Endothelial cell of umbilical vein (primary cell): ENCODE measurements at regions not wholly inside any gene's neighbourhood (a gene's known extent, or its start where the extent isn't known, plus 50 kb on each side); places are given as distances from the start of the nearest gene placed in this dataset.

Source experiments
- BruUV-seq: library from RNA; stranded (reverse); fragments of 400-500 nt; replicated peaks from 2 replicates; lab custom pipeline; 2021; lab: Mats Ljungman, UMichigan
- CTCF ChIA-PET: fragments of 300-600, 350-600 bp; sonication (Branson Sonifier 250); formaldehyde crosslinking; loops from one replicate; lab custom pipeline; 2021; ENCODE audit warnings: antibody characterized with exemption, inconsistent platforms; lab: Charles Lee
- POLR2A ChIA-PET: fragments of 300-600, 350-600 bp; sonication (Branson Sonifier 250); formaldehyde crosslinking; loops from one replicate; lab custom pipeline; 2021; ENCODE audit warnings: antibody characterized with exemption, inconsistent platforms; lab: Charles Lee
- DNase-seq: peaks from one replicate; pipeline ENCODE4 v3.0.0-alpha.2; 2011; ENCODE audit warnings: low read depth, low spot score
- FAIRE-seq: peaks from 2 replicates; lab custom pipeline; 2011; peaks lifted over from hg19 to GRCh38; lab: Jason Lieb, UNC
- H2AFZ ChIP-seq: 2 replicates; pipeline ENCODE4 v1.6.0; 2012; ENCODE audit warnings: low read depth, low read length, control low read depth, inconsistent platforms
- H3K27ac ChIP-seq: 2 replicates; pipeline ENCODE4 v1.5.1; 2011; ENCODE audit warnings: low read depth, mild to moderate bottlenecking, control low read depth, low read length, moderate library complexity; ENCODE audit not compliant: insufficient read depth
- H3K27me3 ChIP-seq, 2 experiments: 2 replicates each; pipeline versions ENCODE4 v1.6.0 to v1.6.1; 2011; ENCODE audit warnings: low read length in 2 of 2, mixed read lengths in 1 of 2; ENCODE audit not compliant: control insufficient read depth in 2 of 2, insufficient read depth in 2 of 2
- H3K36me3 ChIP-seq, 2 experiments: 2 replicates in 1 of 2; 3 replicates in 1 of 2; pipeline ENCODE4 v1.5.1; 2011; ENCODE audit warnings: low read length in 2 of 2, mild to moderate bottlenecking in 1 of 2, moderate library complexity in 1 of 2; ENCODE audit not compliant: control insufficient read depth in 2 of 2, insufficient read depth in 2 of 2; ENCODE audit errors: extremely low read depth in 1 of 2
- H3K4me1 ChIP-seq: 3 replicates; pipeline ENCODE4 v1.5.1; 2011; ENCODE audit warnings: mild to moderate bottlenecking, low read length; ENCODE audit not compliant: control insufficient read depth, insufficient read depth; ENCODE audit errors: extremely low read depth
- H3K4me2 ChIP-seq: 2 replicates; pipeline ENCODE4 v1.6.1; 2011; ENCODE audit warnings: low read length, control low read depth, mixed read lengths; ENCODE audit not compliant: insufficient read depth
- H3K4me3 ChIP-seq, 3 experiments: fragments of 200-600 bp in 1 of 3; sonication (generic), shearing (Covaris generic) in 1 of 3; replicated peaks in 1 of 3; 2 replicates each; pipeline ENCODE4 v1.5.1; 2011 to 2016; ENCODE audit warnings: control low read depth in 3 of 3, low read length in 3 of 3, mild to moderate bottlenecking in 2 of 3, inconsistent platforms in 1 of 3, low read depth in 1 of 3, moderate library complexity in 1 of 3; ENCODE audit not compliant: insufficient read depth in 1 of 3
- H3K79me2 ChIP-seq: 2 replicates; pipeline ENCODE4 v1.6.0; 2012; ENCODE audit warnings: low read length, inconsistent platforms; ENCODE audit not compliant: control insufficient read depth, insufficient read depth
- H3K9ac ChIP-seq: replicated peaks from 2 replicates; pipeline ENCODE3; 2011; ENCODE audit warnings: low read length, control low read depth; ENCODE audit not compliant: insufficient read depth; ENCODE audit errors: extremely low read depth
- H3K9me1 ChIP-seq: replicated peaks from 3 replicates; pipeline ENCODE4 v1.6.0; 2011; ENCODE audit warnings: mild to moderate bottlenecking, low read length; ENCODE audit not compliant: control insufficient read depth, insufficient read depth; ENCODE audit errors: extremely low read depth
- H3K9me3 ChIP-seq: replicated peaks from 2 replicates; pipeline ENCODE4 v1.5.1; 2012; ENCODE audit warnings: low read length, inconsistent platforms; ENCODE audit not compliant: control insufficient read depth, insufficient read depth
- H4K20me1 ChIP-seq: replicated peaks from 2 replicates; pipeline ENCODE3; 2011; ENCODE audit warnings: mild to moderate bottlenecking, low read length; ENCODE audit not compliant: control insufficient read depth, insufficient read depth; ENCODE audit errors: extremely low read depth
- EZH2 ChIP-seq: IDR thresholded peaks from 2 replicates; pipeline ENCODE4 v1.6.1; 2012; ENCODE audit warnings: borderline replicate concordance, low read depth, mild to moderate bottlenecking, moderate library complexity, low read length, inconsistent platforms; ENCODE audit not compliant: severe bottlenecking
- FOS ChIP-seq: IDR thresholded peaks from 2 replicates; pipeline ENCODE4 v1.6.1; 2011; ENCODE audit warnings: mild to moderate bottlenecking, low read length, moderate library complexity, borderline replicate concordance; ENCODE audit not compliant: insufficient read depth
- GATA2 ChIP-seq: IDR thresholded peaks from 2 replicates; pipeline ENCODE4 v1.7.0; 2011; ENCODE audit warnings: low read depth, mild to moderate bottlenecking, moderate library complexity, mixed read lengths, low read length; ENCODE audit not compliant: insufficient read length, insufficient read depth
- JUN ChIP-seq: IDR thresholded peaks from 2 replicates; pipeline ENCODE4 v1.6.1; 2011; ENCODE audit warnings: borderline replicate concordance, low read depth; ENCODE audit not compliant: insufficient read length, insufficient read depth
- MYC ChIP-seq: IDR thresholded peaks from one replicate; pipeline ENCODE4 v1.6.1; 2011; ENCODE audit warnings: mild to moderate bottlenecking, low read depth, low read length
- POLR2A ChIP-seq: IDR thresholded peaks from 2 replicates; pipeline ENCODE4 v1.6.1; 2012; ENCODE audit warnings: low read depth, mild to moderate bottlenecking, control low read depth, low read length
- POLR2AphosphoS5 ChIP-seq: IDR thresholded peaks from 2 replicates; pipeline ENCODE4 v1.6.1; 2012; ENCODE audit warnings: low read depth, mild to moderate bottlenecking, control low read depth, low read length, moderate library complexity; ENCODE audit not compliant: insufficient read depth
- dilution Hi-C: fragments of 300-500 bp; cut with MboI; formaldehyde crosslinking; loops from one replicate; pipeline ENCODE4 v1.15.0; 2019; ENCODE audit warnings: low sequenced_read_pairs; ENCODE audit not compliant: extremely low pct_ligation_motif_present
- intact Hi-C: fragments of 100-400 bp; cut with micrococcal nuclease; formaldehyde crosslinking; loops from one replicate; pipeline ENCODE4 v1.10.0; 2022
- TF ChIP-seq, protein P1 (sequence below), 2 donors: IDR thresholded peaks; 1 replicate in 1 of 2; 2 replicates in 1 of 2; pipeline ENCODE4 v1.5.1; 2011; ENCODE audit warnings: low read length in 2 of 2, mild to moderate bottlenecking in 2 of 2, moderate library complexity in 2 of 2, control low read depth in 1 of 2, inconsistent platforms in 1 of 2, low read depth in 1 of 2; ENCODE audit not compliant: insufficient read depth in 1 of 2; ENCODE audit errors: extremely low read depth in 1 of 2
- TF ChIP-seq, protein P2 (sequence below): IDR thresholded peaks from 2 replicates; pipeline ENCODE4 v1.6.1; 2011; ENCODE audit not compliant: insufficient read depth, insufficient read length

DNA sequence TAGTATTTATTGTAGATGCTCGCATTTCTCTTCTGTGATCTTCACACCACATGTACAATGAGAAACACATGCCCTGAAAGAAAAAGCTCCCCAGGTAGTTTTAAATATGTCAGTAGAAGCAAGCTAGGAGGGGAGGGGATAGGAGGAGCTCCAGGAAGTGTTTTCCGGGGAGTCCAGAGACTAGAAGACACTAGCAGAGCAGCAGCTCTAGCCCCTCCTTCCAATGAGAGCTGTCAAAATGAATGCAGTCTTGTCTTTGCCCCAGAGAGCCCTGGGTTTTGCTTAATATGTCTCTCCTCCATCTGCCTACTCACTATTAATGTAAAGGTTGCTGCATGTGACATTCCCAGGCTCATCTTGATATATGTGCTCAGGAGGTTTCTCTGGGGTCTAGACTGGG, 462.6 kb upstream of the SOX11 start:
- BruUV-seq = no TSS peak
- POLR2A ChIA-PET = no interaction called here
- intact Hi-C loops = no loop called here

More for the DNA sequence above, 462.6 kb upstream of the SOX11 start:
- no peak for TF ChIP-seq GATA2
- no peak for TF ChIP-seq JUN
- TF ChIP-seq EZH2 = no peak
- no peak for TF ChIP-seq FOS
- TF ChIP-seq POLR2A = no peak
- no peak for TF ChIP-seq MYC
- TF ChIP-seq, protein P1, sequence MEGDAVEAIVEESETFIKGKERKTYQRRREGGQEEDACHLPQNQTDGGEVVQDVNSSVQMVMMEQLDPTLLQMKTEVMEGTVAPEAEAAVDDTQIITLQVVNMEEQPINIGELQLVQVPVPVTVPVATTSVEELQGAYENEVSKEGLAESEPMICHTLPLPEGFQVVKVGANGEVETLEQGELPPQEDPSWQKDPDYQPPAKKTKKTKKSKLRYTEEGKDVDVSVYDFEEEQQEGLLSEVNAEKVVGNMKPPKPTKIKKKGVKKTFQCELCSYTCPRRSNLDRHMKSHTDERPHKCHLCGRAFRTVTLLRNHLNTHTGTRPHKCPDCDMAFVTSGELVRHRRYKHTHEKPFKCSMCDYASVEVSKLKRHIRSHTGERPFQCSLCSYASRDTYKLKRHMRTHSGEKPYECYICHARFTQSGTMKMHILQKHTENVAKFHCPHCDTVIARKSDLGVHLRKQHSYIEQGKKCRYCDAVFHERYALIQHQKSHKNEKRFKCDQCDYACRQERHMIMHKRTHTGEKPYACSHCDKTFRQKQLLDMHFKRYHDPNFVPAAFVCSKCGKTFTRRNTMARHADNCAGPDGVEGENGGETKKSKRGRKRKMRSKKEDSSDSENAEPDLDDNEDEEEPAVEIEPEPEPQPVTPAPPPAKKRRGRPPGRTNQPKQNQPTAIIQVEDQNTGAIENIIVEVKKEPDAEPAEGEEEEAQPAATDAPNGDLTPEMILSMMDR (IDR thresholded peaks at IDR 0.05; ENCODE audit: extremely low read depth in 1 of 2, insufficient read depth in 1 of 2, low read depth in 1 of 2, low read length in 2 of 2) = no peak
- TF ChIP-seq POLR2AphosphoS5 = no peak
- TF ChIP-seq, protein P2, sequence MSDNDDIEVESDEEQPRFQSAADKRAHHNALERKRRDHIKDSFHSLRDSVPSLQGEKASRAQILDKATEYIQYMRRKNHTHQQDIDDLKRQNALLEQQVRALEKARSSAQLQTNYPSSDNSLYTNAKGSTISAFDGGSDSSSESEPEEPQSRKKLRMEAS = no peak
- no peaks in the 10 kb centered on the region for H3K4me1 ChIP-seq
- no peaks in the 10 kb centered on the region for H4K20me1 ChIP-seq
- no peaks in the 10 kb centered on the region for H3K79me2 ChIP-seq
- H3K4me2 ChIP-seq = no peak overlapping the region
- H3K27me3 ChIP-seq = no peaks in the 10 kb centered on the region
- H3K36me3 ChIP-seq = no peaks in the 10 kb centered on the region
- dilution Hi-C loops = no loop called here
- H3K9me3 ChIP-seq = peaks cover 2% of the 10 kb centered on the region
- H2AFZ ChIP-seq = no peak overlapping the region
- CTCF ChIA-PET = no interaction called here
- no peak overlapping the region for H3K27ac ChIP-seq
- no peak for DNase-seq
- H3K9me1 ChIP-seq = no peaks in the 10 kb centered on the region
- H3K4me3 ChIP-seq = no peak overlapping the region
- no peak overlapping the region for H3K9ac ChIP-seq
- no peak for FAIRE-seq
